ENCODE measurements at regions not wholly inside any gene's neighbourhood (a gene's known extent, or its start where the extent isn't known, plus 50 kb on each side); places are given as distances from the start of the nearest gene placed in this dataset.

- no peak for DNase-seq
- H3K27ac ChIP-seq: no peak overlapping the region
- TF ChIP-seq POLR2A (IDR thresholded peaks at IDR 0.05) (no peak), CTCF (IDR thresholded peaks at IDR 0.05) (no peak)
- no peaks in the 10 kb centered on the region for H3K36me3 ChIP-seq
- H3K27me3 ChIP-seq: no peaks in the 10 kb centered on the region
- no peaks in the 10 kb centered on the region for H3K9me3 ChIP-seq
- H3K4me3 ChIP-seq: no peak overlapping the region
- no peaks in the 10 kb centered on the region for H3K4me1 ChIP-seq
These were observed 237.5 kb upstream of the FAM98A start for GRCh38 chr2:33836628-33837027.

- Histone ChIP-seq H3K27ac (no peak overlapping the region), H3K36me3 (no peaks in the 10 kb centered on the region), H3K27me3 (no peaks in the 10 kb centered on the region), H3K9me3 (no peaks in the 10 kb centered on the region), H3K4me1 (no peaks in the 10 kb centered on the region), H3K4me3 (no peak overlapping the region)
- DNase-seq: no peak
- TF ChIP-seq POLR2A (IDR thresholded peaks at IDR 0.05) (no peak), CTCF (IDR thresholded peaks at IDR 0.05) (no peak)
These were observed 236.8 kb upstream of the FAM98A start for GRCh38 chr2:33835911-33836310.

- no peak overlapping the region for H3K27ac ChIP-seq
- H3K4me1 ChIP-seq: no peaks in the 10 kb centered on the region
- H3K9me3 ChIP-seq: no peaks in the 10 kb centered on the region
- TF ChIP-seq CTCF (IDR thresholded peaks at IDR 0.05) (no peak), POLR2A (IDR thresholded peaks at IDR 0.05) (no peak)
- no peak for DNase-seq
- H3K27me3 ChIP-seq: no peaks in the 10 kb centered on the region
- H3K4me3 ChIP-seq: no peak overlapping the region
- H3K36me3 ChIP-seq: no peaks in the 10 kb centered on the region
These were observed 223.9 kb upstream of the FAM98A start for GRCh38 chr2:33822964-33823363.

- TF ChIP-seq CTCF (IDR thresholded peaks at IDR 0.05) (no peak), POLR2A (IDR thresholded peaks at IDR 0.05) (no peak)
- Histone ChIP-seq H3K4me1 (no peaks in the 10 kb centered on the region), H3K36me3 (no peaks in the 10 kb centered on the region), H3K4me3 (no peak overlapping the region), H3K9me3 (no peaks in the 10 kb centered on the region), H3K27ac (no peak overlapping the region), H3K27me3 (no peaks in the 10 kb centered on the region)
- DNase-seq: no peak
These were observed 213.6 kb upstream of the FAM98A start for GRCh38 chr2:33812707-33813106.

- H3K9me3 ChIP-seq: no peaks in the 10 kb centered on the region
- no peak overlapping the region for H3K4me3 ChIP-seq
- no peak overlapping the region for H3K27ac ChIP-seq
- H3K4me1 ChIP-seq: no peaks in the 10 kb centered on the region
- no peaks in the 10 kb centered on the region for H3K36me3 ChIP-seq
- TF ChIP-seq CTCF (IDR thresholded peaks at IDR 0.05) (no peak), POLR2A (IDR thresholded peaks at IDR 0.05) (no peak)
- DNase-seq: no peak
- H3K27me3 ChIP-seq: no peaks in the 10 kb centered on the region
These were observed 211.1 kb upstream of the FAM98A start for GRCh38 chr2:33810046-33810835.
